ENCODE measurements at regions not wholly inside any gene's neighbourhood (a gene's known extent, or its start where the extent isn't known, plus 50 kb on each side); places are given as distances from the start of the nearest gene placed in this dataset.

DNA sequence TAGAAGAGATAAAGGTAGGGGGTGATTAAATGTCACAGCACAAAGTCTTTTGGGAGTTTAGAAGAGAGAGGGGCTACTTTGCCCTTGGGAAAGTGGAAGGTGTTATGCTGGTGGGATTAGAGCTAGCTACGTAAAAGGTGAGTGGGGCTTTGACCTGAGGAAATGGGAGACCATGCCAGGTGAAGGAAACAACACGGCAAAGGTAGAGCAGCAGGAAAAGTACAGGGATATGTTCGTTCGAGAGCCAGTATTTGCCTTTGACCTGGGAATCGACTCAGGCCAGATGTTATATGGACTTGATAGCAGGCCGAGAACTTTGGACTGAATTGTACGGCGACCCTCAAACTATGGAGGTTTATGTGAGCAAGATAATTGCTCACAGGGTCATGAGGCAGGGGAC is 55.7 kb upstream of the ACKR3 start:
- Histone ChIP-seq H3K9me3 (ENCODE audit: control insufficient read depth in 2 of 2, insufficient read depth in 1 of 2, low read length in 1 of 2) (no peaks in the 10 kb centered on the region), H3K27me3 (ENCODE audit: control insufficient read depth in 2 of 2, insufficient read depth in 1 of 2, low read length in 1 of 2) (no peaks in the 10 kb centered on the region), H3K4me1 (ENCODE audit: control insufficient read depth in 2 of 2, insufficient read depth in 2 of 2, low read length in 2 of 2) (peaks cover 0 to 6% of the 10 kb centered on the region in 2 donors), H3K4me3 (ENCODE audit: low read length in 2 of 2) (no peak overlapping the region), H3K27ac (ENCODE audit: low read depth in 1 of 2, low read length in 1 of 2) (no peak overlapping the region), H3K36me3 (ENCODE audit: control insufficient read depth in 2 of 2, insufficient read depth in 2 of 2, low read length in 1 of 2) (no peaks in the 10 kb centered on the region)
- DNase-seq (ENCODE audit: low read depth in 6 of 9, low spot score in 9 of 9) = no peak
- WGBS = 97% methylated on average over 8 of the region's 8 CpGs

DNA sequence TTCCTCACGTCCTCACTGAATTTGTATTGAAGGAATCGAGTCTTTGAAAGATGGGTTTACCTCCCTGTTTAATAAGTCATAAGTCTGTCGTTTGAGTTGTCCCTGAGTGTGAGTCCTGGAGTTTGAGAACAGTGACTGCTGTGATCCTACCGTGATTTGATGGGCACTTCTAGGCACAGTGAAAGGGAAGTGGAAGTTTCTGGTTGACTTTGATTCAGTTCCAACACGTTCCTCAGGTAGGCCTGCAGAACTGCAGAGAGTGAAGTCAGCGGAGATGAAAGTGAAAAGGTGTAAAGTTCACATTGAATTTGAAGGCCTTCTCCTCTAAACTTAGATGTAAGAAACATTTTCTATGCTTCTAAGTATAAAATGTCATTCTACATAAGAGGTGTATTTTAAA is 52.9 kb upstream of the ACKR3 start:
- 91% methylated on average over 6 of the region's 6 CpGs for WGBS
- H3K27ac ChIP-seq (ENCODE audit: low read depth in 1 of 2, low read length in 1 of 2) = no peak overlapping the region
- no peaks in the 10 kb centered on the region for H3K9me3 ChIP-seq (ENCODE audit: control insufficient read depth in 2 of 2, insufficient read depth in 1 of 2, low read length in 1 of 2)
- no peak for DNase-seq (ENCODE audit: low read depth in 6 of 9, low spot score in 9 of 9)
- no peaks in the 10 kb centered on the region for H3K27me3 ChIP-seq (ENCODE audit: control insufficient read depth in 2 of 2, insufficient read depth in 1 of 2, low read length in 1 of 2)
- no peaks in the 10 kb centered on the region for H3K36me3 ChIP-seq (ENCODE audit: control insufficient read depth in 2 of 2, insufficient read depth in 2 of 2, low read length in 1 of 2)
- peaks cover 0 to 6% of the 10 kb centered on the region in 2 donors for H3K4me1 ChIP-seq (ENCODE audit: control insufficient read depth in 2 of 2, insufficient read depth in 2 of 2, low read length in 2 of 2)
- no peak overlapping the region for H3K4me3 ChIP-seq (ENCODE audit: low read length in 2 of 2)

DNA sequence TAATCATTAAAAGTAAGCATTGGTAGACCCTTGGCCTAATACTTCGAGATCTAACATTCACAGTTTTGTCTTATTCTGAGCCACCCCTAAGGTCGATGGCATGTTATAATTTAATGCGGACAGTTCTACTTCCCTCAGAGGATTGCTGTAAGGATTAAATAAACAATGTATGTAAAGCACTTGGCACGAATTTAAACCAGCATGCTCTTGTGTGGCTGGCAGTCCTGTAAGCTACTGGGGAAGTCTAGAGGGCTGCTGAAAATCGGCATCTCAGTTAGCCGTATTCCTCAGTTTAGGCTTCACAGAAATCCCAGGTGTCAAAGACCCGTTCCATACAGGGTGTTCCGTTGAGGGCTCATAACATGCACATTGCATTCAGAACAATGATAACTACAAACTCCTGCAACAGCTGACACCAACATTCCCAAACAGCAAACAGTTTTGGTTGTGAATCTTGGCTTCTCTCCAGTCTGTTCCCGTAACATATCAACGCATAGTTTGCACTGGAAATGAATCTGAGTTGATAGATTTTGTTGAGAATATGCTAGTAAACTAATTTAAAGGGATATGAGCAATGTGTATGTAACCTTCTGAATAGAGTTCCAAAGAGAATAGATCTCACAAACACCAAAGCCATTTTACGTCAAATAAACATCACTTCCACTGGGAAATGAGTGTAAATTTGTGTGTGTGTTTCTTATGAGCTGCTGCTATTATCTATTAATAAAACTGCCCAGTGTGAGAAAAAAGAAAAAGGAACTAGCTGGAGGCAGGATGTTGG is 52.2 kb upstream of the ACKR3 start:
- peaks cover 0 to 6% of the 10 kb centered on the region in 2 donors for H3K4me1 ChIP-seq (ENCODE audit: control insufficient read depth in 2 of 2, insufficient read depth in 2 of 2, low read length in 2 of 2)
- 90% methylated on average over 11 of the region's 11 CpGs for WGBS
- H3K27me3 ChIP-seq (ENCODE audit: control insufficient read depth in 2 of 2, insufficient read depth in 1 of 2, low read length in 1 of 2) = no peaks in the 10 kb centered on the region
- no peak overlapping the region for H3K4me3 ChIP-seq (ENCODE audit: low read length in 2 of 2)
- H3K9me3 ChIP-seq (ENCODE audit: control insufficient read depth in 2 of 2, insufficient read depth in 1 of 2, low read length in 1 of 2) = no peaks in the 10 kb centered on the region
- no peak overlapping the region for H3K27ac ChIP-seq (ENCODE audit: low read depth in 1 of 2, low read length in 1 of 2)
- no peak for DNase-seq (ENCODE audit: low read depth in 6 of 9, low spot score in 9 of 9)
- H3K36me3 ChIP-seq (ENCODE audit: control insufficient read depth in 2 of 2, insufficient read depth in 2 of 2, low read length in 1 of 2) = no peaks in the 10 kb centered on the region
